ENCODE measurements at regions not wholly inside any gene's neighbourhood (a gene's known extent, or its start where the extent isn't known, plus 50 kb on each side); places are given as distances from the start of the nearest gene placed in this dataset.

DNA sequence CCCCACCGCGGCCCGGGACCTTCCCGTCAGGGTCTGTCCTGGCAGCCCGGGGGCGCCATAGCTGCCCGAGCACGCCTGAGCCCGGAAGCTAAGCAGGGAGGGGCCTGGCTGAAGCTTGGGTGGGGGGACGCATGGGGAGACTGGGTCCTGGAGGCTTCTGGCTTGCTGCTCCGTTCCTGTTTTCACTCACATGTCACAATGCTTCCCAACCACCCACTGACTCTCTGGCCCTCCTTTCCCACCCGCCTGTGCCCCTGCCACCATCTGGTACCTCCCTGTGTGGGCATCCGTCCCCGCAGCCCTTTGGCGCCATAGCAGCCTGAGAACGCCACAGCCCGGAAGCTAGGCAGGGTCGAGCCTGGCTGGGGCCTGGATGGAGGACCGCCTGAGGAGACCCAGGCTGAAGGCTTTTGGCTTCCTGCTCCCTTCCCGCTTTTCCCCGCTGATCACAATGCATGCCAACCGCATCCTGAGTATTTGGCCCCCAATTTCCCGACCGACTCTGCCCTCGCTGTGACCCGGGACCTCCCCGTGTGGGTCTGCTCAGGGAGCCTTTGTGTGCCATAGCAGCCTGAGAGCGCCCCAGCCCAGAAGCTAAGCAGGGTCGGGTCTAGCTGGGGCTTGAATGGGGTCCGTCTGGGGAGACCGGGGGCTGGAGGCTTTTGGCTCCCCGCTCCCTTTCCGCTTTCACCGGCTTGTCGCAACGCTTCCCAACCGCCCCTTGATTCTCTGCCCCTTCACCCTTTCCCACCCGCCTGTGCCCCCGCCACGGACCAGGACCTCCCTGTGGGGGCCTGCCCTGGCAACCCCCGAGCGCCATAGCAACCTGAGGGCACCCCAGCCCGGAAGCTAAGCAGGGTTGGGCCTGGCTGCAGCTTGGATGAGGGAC, 2290.1 kb downstream of the TP53TG3F start:
- DNase-seq (ENCODE audit: low read depth) = no peak
- H3K9me3 ChIP-seq (ENCODE audit: insufficient read depth, low read depth, low read length) = no peaks in the 10 kb centered on the region

GRCh38 chr16:35750157-35750689, 2290.8 kb downstream of the TP53TG3F start:
- Histone ChIP-seq H4K20me1 (ENCODE audit: insufficient read depth, low read length) (no peaks in the 10 kb centered on the region), H3K79me2 (ENCODE audit: insufficient read depth, low read length) (no peaks in the 10 kb centered on the region), H3K27me3 (ENCODE audit: insufficient read depth, low read length) (no peaks in the 10 kb centered on the region), H3K36me3 (ENCODE audit: insufficient read depth, low read length) (no peaks in the 10 kb centered on the region), H2AFZ (ENCODE audit: low read depth, low read length) (no peak overlapping the region), H3K9me3 (ENCODE audit: insufficient read depth, low read depth, low read length) (no peaks in the 10 kb centered on the region), H3K4me1 (ENCODE audit: insufficient read depth, low read length) (no peaks in the 10 kb centered on the region), H3K27ac (ENCODE audit: low read depth, low read length) (no peak overlapping the region), H3K4me3 (ENCODE audit: insufficient read depth, low read depth, low read length) (no peak overlapping the region), H3K4me2 (ENCODE audit: low read length) (no peak overlapping the region), H3K9ac (ENCODE audit: low read length) (no peak overlapping the region)
- Mint-ChIP-seq H3K4me1 (ENCODE audit: low read depth, unreplicated experiment) (no peaks in the 10 kb centered on the region), H3K4me3 (ENCODE audit: unreplicated experiment) (no peak overlapping the region), H3K9me3 (ENCODE audit: unreplicated experiment) (peaks cover 3% of the 10 kb centered on the region), H3K27ac (ENCODE audit: unreplicated experiment) (no peak overlapping the region), H3K27me3 (ENCODE audit: low read depth, unreplicated experiment) (no peaks in the 10 kb centered on the region), H3K36me3 (ENCODE audit: low read depth, unreplicated experiment) (no peaks in the 10 kb centered on the region)
- no peak for DNase-seq (ENCODE audit: low read depth)
- no peak for TF ChIP-seq EZH2 (IDR thresholded peaks at IDR 0.05; ENCODE audit: insufficient read depth, low read length)
- TF ChIP-seq, protein P1, sequence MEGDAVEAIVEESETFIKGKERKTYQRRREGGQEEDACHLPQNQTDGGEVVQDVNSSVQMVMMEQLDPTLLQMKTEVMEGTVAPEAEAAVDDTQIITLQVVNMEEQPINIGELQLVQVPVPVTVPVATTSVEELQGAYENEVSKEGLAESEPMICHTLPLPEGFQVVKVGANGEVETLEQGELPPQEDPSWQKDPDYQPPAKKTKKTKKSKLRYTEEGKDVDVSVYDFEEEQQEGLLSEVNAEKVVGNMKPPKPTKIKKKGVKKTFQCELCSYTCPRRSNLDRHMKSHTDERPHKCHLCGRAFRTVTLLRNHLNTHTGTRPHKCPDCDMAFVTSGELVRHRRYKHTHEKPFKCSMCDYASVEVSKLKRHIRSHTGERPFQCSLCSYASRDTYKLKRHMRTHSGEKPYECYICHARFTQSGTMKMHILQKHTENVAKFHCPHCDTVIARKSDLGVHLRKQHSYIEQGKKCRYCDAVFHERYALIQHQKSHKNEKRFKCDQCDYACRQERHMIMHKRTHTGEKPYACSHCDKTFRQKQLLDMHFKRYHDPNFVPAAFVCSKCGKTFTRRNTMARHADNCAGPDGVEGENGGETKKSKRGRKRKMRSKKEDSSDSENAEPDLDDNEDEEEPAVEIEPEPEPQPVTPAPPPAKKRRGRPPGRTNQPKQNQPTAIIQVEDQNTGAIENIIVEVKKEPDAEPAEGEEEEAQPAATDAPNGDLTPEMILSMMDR (IDR thresholded peaks at IDR 0.05; ENCODE audit: insufficient read depth, low read depth, low read length) = no peak
- no peak for FAIRE-seq

More for the DNA sequence above, 2290.1 kb downstream of the TP53TG3F start:
- H3K27ac ChIP-seq (ENCODE audit: low read depth, low read length) = no peak overlapping the region
- H3K27me3 Mint-ChIP-seq (ENCODE audit: low read depth, unreplicated experiment) = no peaks in the 10 kb centered on the region
- no peak overlapping the region for H3K9ac ChIP-seq (ENCODE audit: low read length)
- no peak for TF ChIP-seq EZH2 (IDR thresholded peaks at IDR 0.05; ENCODE audit: insufficient read depth, low read length)
- TF ChIP-seq, protein P1 (IDR thresholded peaks at IDR 0.05; ENCODE audit: insufficient read depth, low read depth, low read length) = no peak
- no peak overlapping the region for H3K4me3 ChIP-seq (ENCODE audit: insufficient read depth, low read depth, low read length)
- H3K4me1 ChIP-seq (ENCODE audit: insufficient read depth, low read length) = no peaks in the 10 kb centered on the region
- FAIRE-seq = no peak
- no peaks in the 10 kb centered on the region for H4K20me1 ChIP-seq (ENCODE audit: insufficient read depth, low read length)
- no peak overlapping the region for H2AFZ ChIP-seq (ENCODE audit: low read depth, low read length)
- H3K4me2 ChIP-seq (ENCODE audit: low read length) = no peak overlapping the region
- no peak overlapping the region for H3K4me3 Mint-ChIP-seq (ENCODE audit: unreplicated experiment)
- H3K27ac Mint-ChIP-seq (ENCODE audit: unreplicated experiment) = no peak overlapping the region
- H3K27me3 ChIP-seq (ENCODE audit: insufficient read depth, low read length) = no peaks in the 10 kb centered on the region
- no peaks in the 10 kb centered on the region for H3K36me3 ChIP-seq (ENCODE audit: insufficient read depth, low read length)
- H3K4me1 Mint-ChIP-seq (ENCODE audit: low read depth, unreplicated experiment) = no peaks in the 10 kb centered on the region
- H3K36me3 Mint-ChIP-seq (ENCODE audit: low read depth, unreplicated experiment) = no peaks in the 10 kb centered on the region
- no peaks in the 10 kb centered on the region for H3K79me2 ChIP-seq (ENCODE audit: insufficient read depth, low read length)
- H3K9me3 Mint-ChIP-seq (ENCODE audit: unreplicated experiment) = no peaks in the 10 kb centered on the region

DNA sequence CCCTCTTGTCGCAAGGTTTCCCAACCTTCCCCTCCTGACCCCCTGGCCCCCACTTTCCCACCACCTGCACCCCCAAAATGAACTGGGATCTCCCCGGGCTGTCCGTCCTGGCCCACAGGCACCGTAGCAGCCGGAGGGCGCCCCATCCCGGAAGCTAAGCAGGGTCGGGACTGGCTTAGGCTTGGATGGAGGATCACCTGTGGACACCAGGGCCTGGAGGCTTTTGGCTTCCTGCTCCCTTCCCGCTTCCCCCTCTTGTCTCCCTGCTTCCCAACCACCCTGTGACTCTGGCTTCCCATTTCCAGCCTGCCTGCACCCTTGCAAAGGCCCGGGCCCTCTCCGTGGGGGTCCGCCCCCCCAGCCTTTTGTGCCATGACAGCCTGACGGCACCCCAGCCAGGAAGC, 2291.3 kb downstream of the TP53TG3F start:
- no peak overlapping the region for H3K9ac ChIP-seq (ENCODE audit: low read length)
- H3K27me3 ChIP-seq (ENCODE audit: insufficient read depth, low read length) = no peaks in the 10 kb centered on the region
- Mint-ChIP-seq H3K27me3 (ENCODE audit: low read depth, unreplicated experiment) (no peaks in the 10 kb centered on the region), H3K4me1 (ENCODE audit: low read depth, unreplicated experiment) (no peaks in the 10 kb centered on the region), H3K36me3 (ENCODE audit: low read depth, unreplicated experiment) (no peaks in the 10 kb centered on the region), H3K4me3 (ENCODE audit: unreplicated experiment) (no peak overlapping the region), H3K9me3 (ENCODE audit: unreplicated experiment) (peaks cover 3% of the 10 kb centered on the region), H3K27ac (ENCODE audit: unreplicated experiment) (no peak overlapping the region)
- no peaks in the 10 kb centered on the region for H4K20me1 ChIP-seq (ENCODE audit: insufficient read depth, low read length)
- H3K27ac ChIP-seq (ENCODE audit: low read depth, low read length) = no peak overlapping the region
- FAIRE-seq (no peak), DNase-seq (ENCODE audit: low read depth) (no peak)
- H2AFZ ChIP-seq (ENCODE audit: low read depth, low read length) = no peak overlapping the region
- H3K4me2 ChIP-seq (ENCODE audit: low read length) = no peak overlapping the region
- TF ChIP-seq EZH2 (IDR thresholded peaks at IDR 0.05; ENCODE audit: insufficient read depth, low read length) = no peak
- TF ChIP-seq, protein P1 (IDR thresholded peaks at IDR 0.05; ENCODE audit: insufficient read depth, low read depth, low read length) = no peak
- H3K79me2 ChIP-seq (ENCODE audit: insufficient read depth, low read length) = no peaks in the 10 kb centered on the region
- no peak overlapping the region for H3K4me3 ChIP-seq (ENCODE audit: insufficient read depth, low read depth, low read length)
- no peaks in the 10 kb centered on the region for H3K9me3 ChIP-seq (ENCODE audit: insufficient read depth, low read depth, low read length)
- no peaks in the 10 kb centered on the region for H3K4me1 ChIP-seq (ENCODE audit: insufficient read depth, low read length)
- H3K36me3 ChIP-seq (ENCODE audit: insufficient read depth, low read length) = no peaks in the 10 kb centered on the region

Measured in astrocyte (in vitro differentiated cells and primary cell).